ENCODE measurements at regions not wholly inside any gene's neighbourhood (a gene's known extent, or its start where the extent isn't known, plus 50 kb on each side); places are given as distances from the start of the nearest gene placed in this dataset.
A peak's percentile ranks its signal among the peaks of the same experiment; 100 is the strongest.

DNA sequence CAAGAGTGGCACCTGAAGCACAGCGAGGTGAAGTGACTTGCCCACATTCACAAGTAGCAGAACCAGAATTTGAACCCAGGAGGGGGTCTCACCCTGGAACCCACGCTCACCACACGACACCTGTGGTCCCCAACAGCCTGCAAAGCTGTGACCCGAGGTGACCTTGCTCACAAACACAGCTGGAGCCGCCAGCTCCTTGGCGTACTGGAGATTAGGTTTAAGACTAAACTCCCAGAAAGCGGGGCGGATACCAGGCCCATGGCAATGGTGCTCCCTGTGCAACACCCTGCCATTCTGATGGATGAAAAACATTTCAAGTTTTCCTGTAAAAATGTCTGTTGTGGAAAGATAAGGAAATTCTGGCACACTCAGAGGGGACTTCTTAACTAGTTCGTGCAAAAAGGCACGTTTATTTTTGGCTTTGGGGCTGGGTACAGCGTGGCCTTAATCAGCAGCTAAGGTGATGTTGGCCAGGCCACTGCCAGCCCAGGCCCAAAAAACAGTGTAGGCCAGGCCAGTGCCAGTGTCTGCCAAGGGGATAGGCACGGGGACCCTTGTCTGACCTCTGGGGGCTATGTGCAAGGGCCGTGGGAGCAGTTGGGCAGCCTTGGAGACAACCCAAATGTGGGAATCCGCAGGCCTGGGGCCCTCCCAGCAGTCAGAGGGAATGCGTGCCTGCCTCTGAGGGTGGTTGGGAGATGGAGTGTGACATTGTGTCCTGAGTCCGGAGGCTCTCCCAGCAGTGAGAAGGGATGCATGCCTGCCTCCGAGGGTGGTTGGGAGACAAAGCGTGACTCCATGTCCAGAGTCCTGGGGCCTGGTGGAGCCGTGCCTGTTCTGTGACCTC is 185.0 kb upstream of the HS6ST1 start:
- H3K4me3 ChIP-seq (replicated peaks; ENCODE audit: insufficient read depth, low read length): no peak overlapping the region
- TF ChIP-seq SPI1 (IDR thresholded peaks at IDR 0.05; ENCODE audit: borderline replicate concordance, low read depth): no peak
- no peak for TF ChIP-seq POLR2AphosphoS5 (IDR thresholded peaks at IDR 0.05; ENCODE audit: low read depth)
- H3K27me3 ChIP-seq (ENCODE audit: insufficient read depth, poor library complexity, severe bottlenecking): no peaks in the 10 kb centered on the region
- H3K27ac ChIP-seq (replicated peaks): no peak overlapping the region
- no peak for DNase-seq (ENCODE audit: low read depth in 1 of 2, low spot score in 1 of 2)

DNA sequence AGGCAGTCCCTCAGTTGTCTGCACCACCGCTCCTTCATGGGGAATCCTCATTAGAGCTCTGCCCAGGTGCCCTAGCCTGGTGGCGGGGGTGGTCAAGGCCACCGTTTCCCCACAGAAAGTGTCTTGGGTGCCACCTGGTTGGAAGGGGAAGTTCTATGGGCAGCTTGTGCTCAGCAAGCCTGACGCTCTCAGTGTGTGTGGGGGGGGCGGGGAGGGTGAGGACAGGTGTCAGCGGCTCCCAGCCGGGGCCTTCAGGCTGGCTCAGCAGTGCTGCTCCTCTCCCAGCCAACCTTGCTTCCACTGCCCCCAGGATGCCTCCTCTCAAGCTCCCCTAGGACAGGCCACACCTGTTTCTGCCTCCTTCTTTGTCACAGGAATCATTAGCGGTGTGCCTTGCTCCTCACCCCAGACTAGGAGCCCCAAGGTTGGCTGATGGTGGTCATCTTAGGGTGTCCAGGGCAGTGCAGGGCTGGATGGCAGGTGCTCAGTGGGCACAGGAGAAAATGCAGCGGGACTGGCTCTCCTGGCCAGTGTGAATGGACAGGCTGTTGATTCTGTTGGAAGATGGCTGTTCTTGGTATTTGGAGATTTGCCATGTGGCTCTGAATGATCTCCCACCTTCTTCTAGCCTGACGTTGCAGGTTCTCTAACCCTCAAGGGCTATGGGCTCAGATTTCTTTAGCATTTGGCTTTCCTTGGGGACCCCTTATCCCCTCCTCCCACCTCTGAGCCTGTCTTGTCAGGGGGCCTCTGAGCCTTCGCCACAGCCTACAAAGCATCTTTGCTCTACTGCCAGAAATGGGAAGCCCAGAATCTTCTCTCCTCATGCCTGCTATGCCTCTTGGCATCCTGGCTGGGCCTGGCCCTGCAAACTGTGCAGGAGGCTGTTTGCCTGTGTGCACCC is 185.8 kb upstream of the HS6ST1 start:
- Histone ChIP-seq H3K27me3 (ENCODE audit: insufficient read depth, poor library complexity, severe bottlenecking) (no peaks in the 10 kb centered on the region), H3K27ac (replicated peaks) (no peak overlapping the region), H3K4me3 (replicated peaks; ENCODE audit: insufficient read depth, low read length) (no peak overlapping the region)
- peak; percentile 97 for TF ChIP-seq POLR2AphosphoS5 (IDR thresholded peaks at IDR 0.05; ENCODE audit: low read depth)
- TF ChIP-seq, protein P1, sequence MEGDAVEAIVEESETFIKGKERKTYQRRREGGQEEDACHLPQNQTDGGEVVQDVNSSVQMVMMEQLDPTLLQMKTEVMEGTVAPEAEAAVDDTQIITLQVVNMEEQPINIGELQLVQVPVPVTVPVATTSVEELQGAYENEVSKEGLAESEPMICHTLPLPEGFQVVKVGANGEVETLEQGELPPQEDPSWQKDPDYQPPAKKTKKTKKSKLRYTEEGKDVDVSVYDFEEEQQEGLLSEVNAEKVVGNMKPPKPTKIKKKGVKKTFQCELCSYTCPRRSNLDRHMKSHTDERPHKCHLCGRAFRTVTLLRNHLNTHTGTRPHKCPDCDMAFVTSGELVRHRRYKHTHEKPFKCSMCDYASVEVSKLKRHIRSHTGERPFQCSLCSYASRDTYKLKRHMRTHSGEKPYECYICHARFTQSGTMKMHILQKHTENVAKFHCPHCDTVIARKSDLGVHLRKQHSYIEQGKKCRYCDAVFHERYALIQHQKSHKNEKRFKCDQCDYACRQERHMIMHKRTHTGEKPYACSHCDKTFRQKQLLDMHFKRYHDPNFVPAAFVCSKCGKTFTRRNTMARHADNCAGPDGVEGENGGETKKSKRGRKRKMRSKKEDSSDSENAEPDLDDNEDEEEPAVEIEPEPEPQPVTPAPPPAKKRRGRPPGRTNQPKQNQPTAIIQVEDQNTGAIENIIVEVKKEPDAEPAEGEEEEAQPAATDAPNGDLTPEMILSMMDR (IDR thresholded peaks at IDR 0.05; ENCODE audit: insufficient read depth, low read length): no peak
- TF ChIP-seq SPI1 (IDR thresholded peaks at IDR 0.05; ENCODE audit: borderline replicate concordance, low read depth): peak; percentile 26; the same call in 1 of the 2 replicates
- DNase-seq (ENCODE audit: low read depth in 1 of 2, low spot score in 1 of 2): peak; percentile 21 to 51

DNA sequence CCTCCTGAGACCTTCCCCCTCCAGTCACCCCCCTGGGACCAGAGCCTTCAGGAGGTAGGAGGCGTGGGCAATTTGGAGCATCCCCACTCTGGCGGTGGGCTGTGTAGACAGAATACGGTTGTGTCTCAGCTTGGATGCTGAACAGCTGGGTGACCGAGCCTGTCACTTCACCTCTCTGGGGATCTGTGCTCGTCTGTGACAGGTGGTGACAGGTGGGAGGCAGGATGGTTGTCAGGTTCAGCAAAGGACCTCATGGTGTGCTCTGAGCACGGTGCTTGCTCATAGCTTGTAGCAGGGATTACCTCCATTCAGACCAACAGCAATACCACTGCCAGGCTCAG is 186.5 kb upstream of the HS6ST1 start:
- TF ChIP-seq GABPA (IDR thresholded peaks at IDR 0.05; ENCODE audit: low read depth) (no peak), POLR2AphosphoS5 (IDR thresholded peaks at IDR 0.05; ENCODE audit: low read depth) (no peak)
- TF ChIP-seq, protein P1 (IDR thresholded peaks at IDR 0.05; ENCODE audit: insufficient read depth, low read length): no peak
- TF ChIP-seq, protein P2, sequence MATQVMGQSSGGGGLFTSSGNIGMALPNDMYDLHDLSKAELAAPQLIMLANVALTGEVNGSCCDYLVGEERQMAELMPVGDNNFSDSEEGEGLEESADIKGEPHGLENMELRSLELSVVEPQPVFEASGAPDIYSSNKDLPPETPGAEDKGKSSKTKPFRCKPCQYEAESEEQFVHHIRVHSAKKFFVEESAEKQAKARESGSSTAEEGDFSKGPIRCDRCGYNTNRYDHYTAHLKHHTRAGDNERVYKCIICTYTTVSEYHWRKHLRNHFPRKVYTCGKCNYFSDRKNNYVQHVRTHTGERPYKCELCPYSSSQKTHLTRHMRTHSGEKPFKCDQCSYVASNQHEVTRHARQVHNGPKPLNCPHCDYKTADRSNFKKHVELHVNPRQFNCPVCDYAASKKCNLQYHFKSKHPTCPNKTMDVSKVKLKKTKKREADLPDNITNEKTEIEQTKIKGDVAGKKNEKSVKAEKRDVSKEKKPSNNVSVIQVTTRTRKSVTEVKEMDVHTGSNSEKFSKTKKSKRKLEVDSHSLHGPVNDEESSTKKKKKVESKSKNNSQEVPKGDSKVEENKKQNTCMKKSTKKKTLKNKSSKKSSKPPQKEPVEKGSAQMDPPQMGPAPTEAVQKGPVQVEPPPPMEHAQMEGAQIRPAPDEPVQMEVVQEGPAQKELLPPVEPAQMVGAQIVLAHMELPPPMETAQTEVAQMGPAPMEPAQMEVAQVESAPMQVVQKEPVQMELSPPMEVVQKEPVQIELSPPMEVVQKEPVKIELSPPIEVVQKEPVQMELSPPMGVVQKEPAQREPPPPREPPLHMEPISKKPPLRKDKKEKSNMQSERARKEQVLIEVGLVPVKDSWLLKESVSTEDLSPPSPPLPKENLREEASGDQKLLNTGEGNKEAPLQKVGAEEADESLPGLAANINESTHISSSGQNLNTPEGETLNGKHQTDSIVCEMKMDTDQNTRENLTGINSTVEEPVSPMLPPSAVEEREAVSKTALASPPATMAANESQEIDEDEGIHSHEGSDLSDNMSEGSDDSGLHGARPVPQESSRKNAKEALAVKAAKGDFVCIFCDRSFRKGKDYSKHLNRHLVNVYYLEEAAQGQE (IDR thresholded peaks at IDR 0.05; ENCODE audit: insufficient replicate concordance, low read depth): no peak

DNA sequence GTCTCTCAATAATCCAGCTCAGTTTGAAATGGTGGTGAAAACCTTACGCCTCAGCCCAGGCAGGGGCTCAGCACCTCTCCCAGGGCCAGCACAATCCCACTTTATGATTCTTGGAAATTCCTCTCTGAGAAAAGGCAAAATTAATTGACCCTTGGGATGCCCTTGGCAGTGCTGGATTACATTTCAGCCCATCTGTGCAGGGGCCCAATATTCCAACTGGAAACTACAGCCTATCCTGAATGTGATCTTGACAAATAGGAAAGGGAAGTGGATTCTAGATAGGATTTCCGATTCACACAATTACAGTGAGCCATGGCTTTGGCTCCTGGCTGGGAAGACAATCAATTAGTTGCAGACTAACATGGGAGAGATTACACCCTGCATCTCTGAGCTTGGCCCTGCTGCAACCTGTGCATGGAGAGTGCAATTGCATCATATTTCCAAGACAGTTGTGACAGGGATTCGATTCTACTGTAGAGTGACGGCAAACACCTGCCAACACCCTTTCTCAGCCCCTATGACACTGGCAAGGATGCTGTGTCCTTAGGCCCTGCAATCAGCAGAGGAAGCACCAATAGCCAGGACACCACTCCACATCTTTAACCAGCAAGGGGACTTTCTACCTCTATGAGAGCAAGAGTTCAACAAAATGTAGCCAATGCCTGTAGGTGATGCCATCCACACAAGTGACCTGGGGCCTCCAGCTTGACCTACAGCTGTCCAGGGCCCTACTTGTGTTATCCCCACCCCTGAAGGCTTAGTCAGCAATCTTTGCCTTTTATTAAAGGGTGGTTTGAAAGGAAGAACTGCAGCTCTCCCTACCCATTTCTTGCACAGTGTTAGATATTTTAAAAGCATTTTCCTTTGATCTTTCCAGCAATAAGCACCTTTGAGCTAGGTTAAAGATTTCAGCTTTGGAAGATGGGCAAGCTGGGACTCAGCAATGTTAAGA is 187.2 kb upstream of the HS6ST1 start:
- DNase-seq (ENCODE audit: low read depth in 1 of 2, low spot score in 1 of 2): no peak
- TF ChIP-seq POLR2AphosphoS5 (IDR thresholded peaks at IDR 0.05; ENCODE audit: low read depth) (no peak), GABPA (IDR thresholded peaks at IDR 0.05; ENCODE audit: low read depth) (no peak)
- TF ChIP-seq, protein P2 (IDR thresholded peaks at IDR 0.05; ENCODE audit: insufficient replicate concordance, low read depth): no peak

More for the DNA sequence above, 186.5 kb upstream of the HS6ST1 start:
- Histone ChIP-seq H3K27ac (replicated peaks) (no peak overlapping the region), H3K4me3 (replicated peaks; ENCODE audit: insufficient read depth, low read length) (no peak overlapping the region), H3K27me3 (ENCODE audit: insufficient read depth, poor library complexity, severe bottlenecking) (no peaks in the 10 kb centered on the region)
- no peak for DNase-seq (ENCODE audit: low read depth in 1 of 2, low spot score in 1 of 2)

More for the DNA sequence above, 187.2 kb upstream of the HS6ST1 start:
- Histone ChIP-seq H3K27ac (replicated peaks) (no peak overlapping the region), H3K27me3 (ENCODE audit: insufficient read depth, poor library complexity, severe bottlenecking) (no peaks in the 10 kb centered on the region), H3K4me3 (replicated peaks; ENCODE audit: insufficient read depth, low read length) (no peak overlapping the region)

Data from HL-60 (cell line).